GM12801 (cell line): ENCODE measurements at regions not wholly inside any gene's neighbourhood (a gene's known extent, or its start where the extent isn't known, plus 50 kb on each side); places are given as distances from the start of the nearest gene placed in this dataset.

ENCODE experiments used
- TF ChIP-seq, protein P1 (sequence below): IDR thresholded peaks from one replicate; pipeline ENCODE4 v1.5.1; 2011; ENCODE audit warnings: control low read depth; ENCODE audit not compliant: insufficient read length; ENCODE audit errors: extremely low read depth

GRCh38 chr16:65342231-65342866 lies 220.5 kb upstream of the CDH11 start:
- TF ChIP-seq, protein P1, sequence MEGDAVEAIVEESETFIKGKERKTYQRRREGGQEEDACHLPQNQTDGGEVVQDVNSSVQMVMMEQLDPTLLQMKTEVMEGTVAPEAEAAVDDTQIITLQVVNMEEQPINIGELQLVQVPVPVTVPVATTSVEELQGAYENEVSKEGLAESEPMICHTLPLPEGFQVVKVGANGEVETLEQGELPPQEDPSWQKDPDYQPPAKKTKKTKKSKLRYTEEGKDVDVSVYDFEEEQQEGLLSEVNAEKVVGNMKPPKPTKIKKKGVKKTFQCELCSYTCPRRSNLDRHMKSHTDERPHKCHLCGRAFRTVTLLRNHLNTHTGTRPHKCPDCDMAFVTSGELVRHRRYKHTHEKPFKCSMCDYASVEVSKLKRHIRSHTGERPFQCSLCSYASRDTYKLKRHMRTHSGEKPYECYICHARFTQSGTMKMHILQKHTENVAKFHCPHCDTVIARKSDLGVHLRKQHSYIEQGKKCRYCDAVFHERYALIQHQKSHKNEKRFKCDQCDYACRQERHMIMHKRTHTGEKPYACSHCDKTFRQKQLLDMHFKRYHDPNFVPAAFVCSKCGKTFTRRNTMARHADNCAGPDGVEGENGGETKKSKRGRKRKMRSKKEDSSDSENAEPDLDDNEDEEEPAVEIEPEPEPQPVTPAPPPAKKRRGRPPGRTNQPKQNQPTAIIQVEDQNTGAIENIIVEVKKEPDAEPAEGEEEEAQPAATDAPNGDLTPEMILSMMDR: no peak

- TF ChIP-seq, protein P1: no peak
These were observed 217.2 kb upstream of the CDH11 start for GRCh38 chr16:65339062-65339461.

GRCh38 chr16:65336160-65336559 lies 214.3 kb upstream of the CDH11 start:
- TF ChIP-seq, protein P1: no peak

- TF ChIP-seq, protein P1: no peak
These were observed 212.2 kb upstream of the CDH11 start for GRCh38 chr16:65334081-65334480.

DNA sequence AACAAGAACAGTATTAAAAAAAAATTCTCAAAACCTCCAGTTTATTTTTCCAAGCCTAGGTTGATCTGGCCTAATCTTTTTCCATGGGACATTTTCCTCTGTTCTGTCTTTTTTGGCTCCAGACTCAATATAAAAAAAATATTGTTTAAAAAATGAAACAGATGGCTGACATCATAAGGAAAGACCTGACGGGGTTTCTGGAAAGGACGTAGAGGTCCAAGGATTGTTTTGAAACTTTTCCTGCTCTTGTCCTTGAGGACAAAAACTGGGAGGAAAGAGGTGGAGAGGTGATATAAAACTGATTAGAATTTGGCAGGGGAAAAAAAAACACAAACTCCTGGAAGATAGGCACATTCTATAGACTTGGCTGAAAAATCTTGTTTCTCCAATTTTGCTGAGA lies 211.4 kb upstream of the CDH11 start:
- TF ChIP-seq, protein P1: no peak

DNA sequence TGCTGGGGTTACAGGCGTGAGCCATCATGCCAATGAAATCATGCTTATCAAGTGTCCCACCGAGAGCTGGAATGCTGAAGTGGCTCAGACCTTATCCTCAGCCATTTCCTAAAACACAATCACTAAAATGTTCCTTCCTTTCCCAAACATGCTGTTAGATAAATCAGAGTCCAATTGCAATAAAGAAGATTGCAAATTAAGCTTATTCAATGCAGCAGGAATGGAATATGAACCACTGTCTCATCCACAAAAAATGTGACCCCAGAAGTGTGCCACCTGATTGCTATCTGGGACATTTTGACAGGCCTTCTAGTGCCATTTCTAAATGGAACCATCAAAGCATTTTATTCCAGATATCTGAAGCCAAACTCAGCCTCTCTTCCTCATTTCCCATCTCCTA lies 205.5 kb upstream of the CDH11 start:
- TF ChIP-seq, protein P1: no peak

DNA sequence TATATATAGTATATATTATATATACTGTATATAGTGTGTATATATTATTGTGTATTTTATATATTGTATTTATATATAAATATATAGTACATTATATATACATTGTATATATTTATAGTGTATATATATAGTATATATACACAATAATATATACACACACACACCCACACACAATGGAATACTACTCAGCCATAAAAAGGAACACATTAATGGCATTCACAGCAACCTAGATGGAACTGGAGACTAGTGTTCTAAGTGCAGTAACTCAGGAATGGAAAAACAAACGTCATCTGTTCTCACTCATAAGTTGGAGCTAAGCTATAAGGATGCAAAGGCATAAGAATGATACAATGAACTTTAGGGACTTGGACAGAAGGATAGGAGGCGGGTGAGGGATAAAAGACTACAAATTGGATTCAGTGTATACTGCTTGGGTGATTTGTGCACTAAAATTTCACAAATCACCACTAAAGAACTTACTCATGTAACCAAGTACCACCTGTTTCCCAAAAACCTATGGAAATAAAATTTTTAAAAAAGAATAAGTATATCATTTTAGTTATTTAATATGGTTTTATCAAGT lies 201.9 kb upstream of the CDH11 start:
- TF ChIP-seq, protein P1: no peak
